GM21390 (cell line): ENCODE measurements at regions not wholly inside any gene's neighbourhood (a gene's known extent, or its start where the extent isn't known, plus 50 kb on each side); places are given as distances from the start of the nearest gene placed in this dataset.
A peak's percentile ranks its signal among the peaks of the same experiment; 100 is the strongest.

ENCODE experiments used
- ATAC-seq: cut with Tn5 transposase; IDR thresholded peaks from one replicate; pipeline ENCODE4 v1.9.1; 2021; ENCODE audit not compliant: unreplicated experiment

DNA sequence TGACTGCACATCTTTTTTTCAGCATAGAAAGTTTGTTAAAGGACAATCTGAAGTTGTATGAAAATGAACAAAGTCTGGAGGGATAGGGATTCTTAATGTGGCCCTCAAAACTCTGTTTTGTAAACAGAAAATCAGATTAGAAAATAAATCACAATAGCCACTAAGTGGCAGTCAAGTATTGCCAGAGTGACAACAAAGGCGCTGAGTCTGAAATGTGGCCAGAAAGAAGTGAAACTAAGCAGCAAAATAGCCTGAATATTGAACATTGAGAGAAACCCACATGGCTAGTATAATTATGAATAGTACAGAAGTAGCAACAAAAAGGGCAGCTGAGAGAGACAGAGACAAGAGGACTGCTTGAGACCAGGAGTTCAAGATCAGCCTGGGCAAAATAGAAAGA is 81.1 kb upstream of the CT45A1 start:
- no peak for ATAC-seq

DNA sequence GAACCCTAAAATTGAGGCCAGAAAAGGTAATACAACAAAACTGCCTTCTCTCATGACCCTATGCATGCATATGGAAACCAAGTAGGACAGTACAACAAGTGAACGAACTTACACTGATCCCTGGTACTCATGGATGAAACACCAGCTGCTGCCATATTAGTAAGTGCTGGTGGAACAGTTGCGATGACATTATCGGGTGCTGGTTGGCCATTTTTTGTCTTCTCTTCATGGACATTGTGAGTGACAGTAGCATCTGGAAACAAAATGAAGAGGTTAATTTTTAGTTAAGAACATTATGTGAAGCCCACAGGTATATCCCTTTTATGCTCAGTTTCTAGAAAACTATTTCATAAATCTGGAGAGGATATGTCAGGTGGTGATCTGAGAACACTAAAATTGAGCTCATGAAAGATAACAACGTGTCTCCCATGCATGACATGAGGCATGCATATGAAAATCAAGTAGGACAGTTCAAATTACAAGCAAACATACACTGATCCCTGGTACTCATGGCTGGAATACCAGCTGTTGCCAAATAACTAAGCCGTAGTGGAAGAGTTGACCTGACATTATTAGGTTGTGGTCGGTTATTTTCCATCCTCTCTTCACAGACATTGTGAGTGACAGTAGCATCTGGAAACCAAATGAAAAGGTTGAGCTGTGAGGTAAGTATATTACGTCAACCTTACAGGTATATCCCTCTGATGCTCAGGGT is 74.2 kb upstream of the CT45A1 start:
- ATAC-seq = no peak

DNA sequence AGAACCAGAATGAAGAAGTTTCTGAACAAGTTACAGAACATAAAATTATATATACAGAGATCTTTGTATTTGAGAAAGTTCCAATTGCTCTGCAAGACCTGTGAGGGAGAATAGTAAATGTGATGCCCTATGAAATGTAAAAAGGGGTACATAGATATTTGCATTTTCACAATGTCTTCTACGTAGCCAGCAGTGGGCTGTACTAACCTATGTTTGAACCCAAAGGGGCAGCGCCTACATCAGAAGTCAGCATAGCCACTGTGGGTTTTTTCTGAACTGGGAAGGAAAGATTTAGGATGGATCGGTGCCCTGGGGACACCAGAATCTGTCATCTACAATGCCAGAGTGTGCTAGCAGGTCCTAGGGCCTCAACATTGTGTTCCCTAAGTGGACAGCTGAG is 69.5 kb upstream of the CT45A1 start:
- ATAC-seq = no peak

DNA sequence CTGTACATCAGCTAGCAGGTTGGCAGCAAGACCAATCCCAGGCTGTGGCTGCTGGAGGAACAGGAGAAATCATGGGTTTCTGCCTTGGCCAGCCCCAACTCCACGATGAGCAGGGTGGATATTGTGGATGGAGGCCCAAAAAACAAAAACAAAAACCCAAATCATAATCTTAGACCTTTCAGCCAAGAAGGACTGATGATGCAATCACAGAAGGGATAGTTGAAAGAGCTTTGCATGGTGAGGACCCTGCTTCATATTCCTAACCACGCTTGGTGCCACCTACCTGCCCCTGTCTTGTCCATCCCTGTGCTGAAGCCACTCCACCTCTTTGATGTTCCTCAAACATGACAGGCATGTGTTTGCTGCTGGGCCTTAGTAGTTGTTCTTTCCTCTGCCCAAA is 68.8 kb upstream of the CT45A1 start:
- no peak for ATAC-seq

DNA sequence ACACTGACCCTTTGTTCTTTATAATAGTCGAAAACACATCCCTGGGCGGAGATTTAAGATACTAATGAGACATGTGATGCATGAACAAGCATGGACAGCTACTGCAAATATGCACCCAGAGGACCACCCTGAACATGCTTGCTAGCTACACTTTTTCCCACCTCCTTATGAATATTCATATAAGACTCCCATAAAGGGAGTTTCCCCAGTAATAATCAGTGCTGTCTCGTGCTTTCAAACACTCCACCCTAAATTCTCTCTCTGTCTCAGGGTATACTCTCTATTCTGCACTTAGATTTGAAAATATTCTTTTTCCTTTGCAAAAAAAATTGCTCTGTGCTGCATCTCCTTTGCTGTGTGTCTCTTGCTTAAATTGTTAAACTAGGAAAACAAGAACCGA is 64.4 kb upstream of the CT45A1 start:
- ATAC-seq = no peak

DNA sequence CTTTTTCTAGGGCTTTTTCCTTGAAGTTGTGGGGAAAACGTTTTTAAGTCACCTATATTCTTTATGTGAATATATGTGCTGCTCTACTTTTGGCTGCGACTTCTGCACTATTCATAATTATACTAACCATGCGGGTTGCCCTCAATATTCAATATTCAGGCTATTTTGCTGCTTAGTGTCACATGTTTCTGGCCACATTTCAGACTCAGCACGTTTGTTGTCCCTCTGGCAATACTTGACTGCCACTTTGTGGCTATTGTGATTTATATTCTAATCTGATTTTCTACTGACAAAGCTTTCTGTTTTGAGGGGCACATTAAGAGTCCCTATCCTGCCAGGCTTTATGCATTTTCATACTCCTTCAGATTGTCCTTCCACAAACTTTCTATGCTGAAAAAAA is 63.9 kb upstream of the CT45A1 start:
- no peak for ATAC-seq

DNA sequence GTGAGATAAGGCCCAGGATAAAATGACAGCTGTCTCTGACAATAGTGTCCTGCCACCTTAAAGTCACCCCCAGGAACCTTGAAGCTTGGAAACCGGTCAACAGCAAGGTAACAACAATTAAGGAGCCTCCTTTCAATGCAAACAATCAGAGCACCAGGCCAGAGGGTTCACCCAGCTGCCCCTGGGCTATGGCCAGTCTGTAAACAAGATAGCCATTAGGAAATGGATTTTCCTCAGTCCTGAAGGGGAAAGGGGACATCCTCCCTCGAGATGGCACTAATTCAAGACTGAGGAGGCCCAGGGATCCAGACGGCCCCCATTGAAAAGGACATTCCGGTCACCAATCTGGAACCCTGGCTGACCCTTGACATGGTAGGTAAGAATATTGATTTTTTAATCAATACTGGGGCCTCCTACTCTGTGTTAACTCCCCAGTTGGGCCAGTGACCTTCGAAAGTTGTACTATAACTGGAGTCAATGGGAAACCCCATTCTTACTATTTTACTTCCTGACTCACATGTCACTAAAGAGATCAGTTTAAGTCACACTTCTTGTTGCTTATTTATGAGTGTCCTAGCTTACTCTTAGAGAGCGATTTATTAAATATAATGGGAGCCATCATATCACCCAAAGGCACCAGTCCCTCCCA is 61.7 kb upstream of the CT45A1 start:
- ATAC-seq = no peak

DNA sequence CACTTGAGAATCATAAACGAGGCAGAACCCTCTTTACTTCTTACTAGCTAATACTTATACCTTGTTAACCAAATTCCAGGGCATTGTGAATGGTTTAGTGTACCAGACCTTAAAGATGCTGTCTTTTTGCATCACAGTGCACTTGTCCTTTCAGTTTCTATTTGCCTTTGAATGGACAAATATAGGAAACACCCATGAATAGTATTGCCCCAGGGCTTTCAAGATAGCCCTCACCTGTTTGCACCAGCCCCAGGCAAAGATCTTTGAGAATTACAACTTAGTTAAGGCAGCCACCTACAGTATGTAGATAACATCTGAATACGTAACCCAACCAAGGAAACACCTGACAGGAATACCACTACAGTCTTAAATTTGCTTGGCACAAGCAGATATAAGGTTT is 60.8 kb upstream of the CT45A1 start:
- ATAC-seq = no peak

DNA sequence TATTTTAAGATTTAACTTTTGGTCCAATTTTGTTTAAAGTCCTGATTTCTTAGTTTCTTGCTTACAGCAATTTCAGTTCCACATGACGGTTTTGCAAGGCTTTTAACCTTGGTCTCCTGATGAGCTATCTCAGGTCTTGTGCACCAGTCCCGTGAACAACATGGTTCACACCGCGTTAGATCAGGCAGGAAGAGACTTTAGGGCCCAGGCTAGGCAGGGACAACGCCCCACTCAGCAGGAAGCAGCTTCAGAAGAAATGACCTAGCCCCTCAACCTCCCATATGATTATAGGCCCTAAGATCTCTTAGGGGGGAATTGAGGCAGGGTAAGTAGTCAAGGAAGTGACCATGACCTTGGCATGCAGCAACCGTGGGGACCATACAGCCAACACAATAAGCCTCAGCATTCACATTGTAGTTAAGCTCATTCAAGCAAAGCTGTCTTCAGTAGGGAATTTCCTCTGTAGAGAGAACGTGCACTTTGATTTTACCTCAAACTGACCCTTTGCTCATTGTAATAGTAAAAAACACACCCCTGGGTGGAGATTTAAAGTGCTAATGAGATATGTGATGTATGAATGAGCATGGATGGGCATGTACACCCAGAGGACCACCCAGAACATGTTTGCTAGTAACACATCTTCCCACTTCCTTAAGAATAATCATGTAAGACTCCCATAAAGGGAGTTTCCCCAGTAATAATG is 55.3 kb upstream of the CT45A1 start:
- ATAC-seq = peak; percentile 53
